ENCODE measurements at regions not wholly inside any gene's neighbourhood (a gene's known extent, or its start where the extent isn't known, plus 50 kb on each side); places are given as distances from the start of the nearest gene placed in this dataset.
"Not testable (repeated sequence)": the region's sequence is repeated elsewhere in the genome, so short reads cannot be mapped to it uniquely, and the experiment has no call there.

DNA sequence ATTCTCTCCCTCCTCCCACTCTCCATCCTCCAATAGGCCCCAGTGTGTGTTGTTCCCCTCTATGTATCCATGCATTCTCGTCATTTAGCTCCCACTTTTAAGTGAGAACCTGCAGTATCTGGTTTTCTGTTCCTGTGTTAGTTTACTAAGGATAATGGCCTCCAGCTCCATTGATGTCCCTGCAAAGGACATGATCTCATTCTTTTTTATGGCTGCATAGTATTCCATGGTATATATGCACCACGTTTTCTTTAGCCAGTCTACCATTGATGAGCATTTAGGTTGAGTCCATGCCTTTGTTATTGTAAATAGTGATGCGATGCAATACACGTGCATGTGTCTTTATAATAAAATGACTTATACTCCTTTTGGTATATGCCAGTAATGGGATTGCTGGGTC, 100.3 kb upstream of the USP9X start:
- Histone ChIP-seq H2AFZ (ENCODE audit: low read length) (no peak overlapping the region), H3K4me3 (ENCODE audit: low read depth, low read length, poor library complexity, severe bottlenecking) (no peak overlapping the region), H3K9me3 (ENCODE audit: low read length) (no peaks in the 10 kb centered on the region), H3K9me2 (ENCODE audit: low read depth, low read length) (no peaks in the 10 kb centered on the region), H4K20me1 (ENCODE audit: insufficient read depth, low read length) (no peaks in the 10 kb centered on the region), H3K79me2 (ENCODE audit: insufficient read depth, low read length) (no peaks in the 10 kb centered on the region), H3K4me1 (ENCODE audit: insufficient read depth, low read length, severe bottlenecking) (no peaks in the 10 kb centered on the region), H3K4me2 (ENCODE audit: low read length) (no peak overlapping the region), H3F3A (ENCODE audit: insufficient read depth, low read length) (no peaks in the 10 kb centered on the region), H3K27me3 (ENCODE audit: insufficient read depth, low read length) (no peaks in the 10 kb centered on the region), H3K27ac (ENCODE audit: low read depth, low read length, poor library complexity, severe bottlenecking) (no peak overlapping the region), H3K9ac (ENCODE audit: low read length) (no peak overlapping the region), H3K36me3 (ENCODE audit: insufficient read depth, low read length) (no peaks in the 10 kb centered on the region)
- TF ChIP-seq, protein P1, sequence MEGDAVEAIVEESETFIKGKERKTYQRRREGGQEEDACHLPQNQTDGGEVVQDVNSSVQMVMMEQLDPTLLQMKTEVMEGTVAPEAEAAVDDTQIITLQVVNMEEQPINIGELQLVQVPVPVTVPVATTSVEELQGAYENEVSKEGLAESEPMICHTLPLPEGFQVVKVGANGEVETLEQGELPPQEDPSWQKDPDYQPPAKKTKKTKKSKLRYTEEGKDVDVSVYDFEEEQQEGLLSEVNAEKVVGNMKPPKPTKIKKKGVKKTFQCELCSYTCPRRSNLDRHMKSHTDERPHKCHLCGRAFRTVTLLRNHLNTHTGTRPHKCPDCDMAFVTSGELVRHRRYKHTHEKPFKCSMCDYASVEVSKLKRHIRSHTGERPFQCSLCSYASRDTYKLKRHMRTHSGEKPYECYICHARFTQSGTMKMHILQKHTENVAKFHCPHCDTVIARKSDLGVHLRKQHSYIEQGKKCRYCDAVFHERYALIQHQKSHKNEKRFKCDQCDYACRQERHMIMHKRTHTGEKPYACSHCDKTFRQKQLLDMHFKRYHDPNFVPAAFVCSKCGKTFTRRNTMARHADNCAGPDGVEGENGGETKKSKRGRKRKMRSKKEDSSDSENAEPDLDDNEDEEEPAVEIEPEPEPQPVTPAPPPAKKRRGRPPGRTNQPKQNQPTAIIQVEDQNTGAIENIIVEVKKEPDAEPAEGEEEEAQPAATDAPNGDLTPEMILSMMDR (IDR thresholded peaks at IDR 0.05; ENCODE audit: low read length) = no peak
- TF ChIP-seq EZH2 (IDR thresholded peaks at IDR 0.05; ENCODE audit: borderline replicate concordance, low read length) = no peak

DNA sequence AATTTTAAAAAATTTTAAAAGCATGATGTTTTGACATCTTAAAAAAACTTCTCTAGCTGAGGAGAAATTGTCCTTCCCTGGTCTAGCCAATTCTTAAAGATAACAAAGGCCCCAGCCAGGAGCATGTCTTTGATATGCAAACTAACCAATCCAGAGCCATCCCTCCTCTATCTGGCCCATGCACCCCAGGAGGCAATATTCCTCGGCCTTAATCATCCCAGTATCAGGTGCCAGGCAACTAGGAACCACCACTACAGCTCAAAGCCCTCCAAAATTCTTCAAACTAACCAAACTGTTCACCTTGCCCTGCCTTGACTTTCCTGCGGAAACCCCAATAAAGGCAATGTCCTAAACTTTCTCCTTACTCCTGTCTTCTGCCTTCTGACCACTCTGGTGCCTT, 97.8 kb upstream of the USP9X start:
- H3K27me3 ChIP-seq (ENCODE audit: insufficient read depth, low read length) = no peaks in the 10 kb centered on the region
- H3K27ac ChIP-seq (ENCODE audit: low read depth, low read length, poor library complexity, severe bottlenecking) = no peak overlapping the region
- H3K79me2 ChIP-seq (ENCODE audit: insufficient read depth, low read length) = no peaks in the 10 kb centered on the region
- no peaks in the 10 kb centered on the region for H3K9me3 ChIP-seq (ENCODE audit: low read length)
- H3F3A ChIP-seq (ENCODE audit: insufficient read depth, low read length) = no peaks in the 10 kb centered on the region
- H4K20me1 ChIP-seq (ENCODE audit: insufficient read depth, low read length) = no peaks in the 10 kb centered on the region
- H3K9ac ChIP-seq (ENCODE audit: low read length) = no peak overlapping the region
- no peak overlapping the region for H3K4me3 ChIP-seq (ENCODE audit: low read depth, low read length, poor library complexity, severe bottlenecking)
- TF ChIP-seq, protein P1 (IDR thresholded peaks at IDR 0.05; ENCODE audit: low read length) = no peak
- no peak for TF ChIP-seq EZH2 (IDR thresholded peaks at IDR 0.05; ENCODE audit: borderline replicate concordance, low read length)
- no peaks in the 10 kb centered on the region for H3K36me3 ChIP-seq (ENCODE audit: insufficient read depth, low read length)
- no peak overlapping the region for H3K4me2 ChIP-seq (ENCODE audit: low read length)
- no peaks in the 10 kb centered on the region for H3K4me1 ChIP-seq (ENCODE audit: insufficient read depth, low read length, severe bottlenecking)
- H3K9me2 ChIP-seq (ENCODE audit: low read depth, low read length) = no peaks in the 10 kb centered on the region
- no peak overlapping the region for H2AFZ ChIP-seq (ENCODE audit: low read length)

DNA sequence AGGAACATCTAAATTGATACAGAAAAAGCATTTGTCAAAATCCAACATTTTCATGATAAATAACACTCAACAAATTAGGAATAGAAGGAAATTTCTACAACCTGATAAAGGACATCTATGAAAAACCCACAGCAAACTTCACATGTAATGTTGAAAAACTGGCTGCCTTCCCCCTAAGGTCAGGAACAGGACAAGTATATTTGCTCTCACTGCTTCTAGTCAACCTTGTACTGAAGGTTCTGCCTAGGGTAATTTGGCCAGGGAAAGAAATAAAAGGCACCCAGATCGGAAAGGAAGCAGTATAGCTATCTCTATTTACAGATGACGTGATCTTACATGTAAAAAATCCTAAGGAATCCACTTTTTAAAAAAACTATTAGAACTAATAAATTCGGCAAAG, 97.1 kb upstream of the USP9X start:
- H4K20me1 ChIP-seq (ENCODE audit: insufficient read depth, low read length) = no peaks in the 10 kb centered on the region
- no peaks in the 10 kb centered on the region for H3K9me3 ChIP-seq (ENCODE audit: low read length)
- no peaks in the 10 kb centered on the region for H3F3A ChIP-seq (ENCODE audit: insufficient read depth, low read length)
- TF ChIP-seq, protein P1 (IDR thresholded peaks at IDR 0.05; ENCODE audit: low read length) = no peak
- TF ChIP-seq EZH2 (IDR thresholded peaks at IDR 0.05; ENCODE audit: borderline replicate concordance, low read length) = no peak
- no peak overlapping the region for H3K4me3 ChIP-seq (ENCODE audit: low read depth, low read length, poor library complexity, severe bottlenecking)
- H2AFZ ChIP-seq (ENCODE audit: low read length) = no peak overlapping the region
- H3K36me3 ChIP-seq (ENCODE audit: insufficient read depth, low read length) = no peaks in the 10 kb centered on the region
- no peaks in the 10 kb centered on the region for H3K9me2 ChIP-seq (ENCODE audit: low read depth, low read length)
- no peak overlapping the region for H3K4me2 ChIP-seq (ENCODE audit: low read length)
- H3K9ac ChIP-seq (ENCODE audit: low read length) = no peak overlapping the region
- H3K4me1 ChIP-seq (ENCODE audit: insufficient read depth, low read length, severe bottlenecking) = no peaks in the 10 kb centered on the region
- H3K27ac ChIP-seq (ENCODE audit: low read depth, low read length, poor library complexity, severe bottlenecking) = no peak overlapping the region
- no peaks in the 10 kb centered on the region for H3K79me2 ChIP-seq (ENCODE audit: insufficient read depth, low read length)
- no peaks in the 10 kb centered on the region for H3K27me3 ChIP-seq (ENCODE audit: insufficient read depth, low read length)

DNA sequence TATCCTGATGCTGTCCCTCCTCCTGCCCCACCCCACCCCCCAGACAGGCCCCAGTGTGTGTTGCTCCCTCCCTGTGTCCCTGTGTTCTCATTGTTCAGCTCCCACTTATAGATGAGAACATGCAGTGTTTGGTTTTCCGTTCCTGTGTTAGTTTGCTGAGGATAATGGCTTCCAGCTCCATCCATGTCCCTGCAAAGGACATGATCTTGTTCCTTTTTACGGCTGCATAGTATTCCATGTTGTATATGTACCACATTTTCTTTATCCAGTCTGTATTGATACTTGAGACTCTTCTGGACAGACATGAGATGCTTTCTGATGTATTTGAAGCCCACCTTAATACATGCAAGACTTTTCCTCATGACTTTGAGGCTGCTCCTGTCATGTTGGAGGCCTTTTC, 91.8 kb upstream of the USP9X start:
- not testable (repeated sequence) for H3K79me2 ChIP-seq (ENCODE audit: insufficient read depth, low read length); H4K20me1 ChIP-seq (ENCODE audit: insufficient read depth, low read length); H3K27me3 ChIP-seq (ENCODE audit: insufficient read depth, low read length); H3K27ac ChIP-seq (ENCODE audit: low read depth, low read length, poor library complexity, severe bottlenecking); H3K36me3 ChIP-seq (ENCODE audit: insufficient read depth, low read length); H3F3A ChIP-seq (ENCODE audit: insufficient read depth, low read length); H3K4me2 ChIP-seq (ENCODE audit: low read length); H2AFZ ChIP-seq (ENCODE audit: low read length); H3K9ac ChIP-seq (ENCODE audit: low read length); H3K4me3 ChIP-seq (ENCODE audit: low read depth, low read length, poor library complexity, severe bottlenecking); H3K9me3 ChIP-seq (ENCODE audit: low read length); H3K9me2 ChIP-seq (ENCODE audit: low read depth, low read length); H3K4me1 ChIP-seq (ENCODE audit: insufficient read depth, low read length, severe bottlenecking)
